ENCODE measurements at regions not wholly inside any gene's neighbourhood (a gene's known extent, or its start where the extent isn't known, plus 50 kb on each side); places are given as distances from the start of the nearest gene placed in this dataset.

- Histone ChIP-seq H3K4me2 (ENCODE audit: low read depth, low read length, poor library complexity, severe bottlenecking) (no peak overlapping the region), H3K79me2 (ENCODE audit: insufficient read depth, low read length) (no peaks in the 10 kb centered on the region), H2AFZ (ENCODE audit: low read length) (no peak overlapping the region), H4K20me1 (ENCODE audit: insufficient read depth, low read length, poor library complexity, severe bottlenecking) (no peaks in the 10 kb centered on the region), H3F3A (ENCODE audit: low read depth) (peaks cover 12% of the 10 kb centered on the region; the same call in 1 of the 2 replicates), H3K36me3 (ENCODE audit: insufficient read depth, low read length) (no peaks in the 10 kb centered on the region), H3K27me3 (ENCODE audit: insufficient read depth, low read length, poor library complexity, severe bottlenecking) (no peaks in the 10 kb centered on the region), H3K4me3 (ENCODE audit: low read length, poor library complexity, severe bottlenecking) (no peak overlapping the region), H3K9me3 (ENCODE audit: insufficient read depth, low read depth, low read length) (no peaks in the 10 kb centered on the region), H3K4me1 (ENCODE audit: insufficient read depth, low read length, poor library complexity, severe bottlenecking) (peaks cover 45% of the 10 kb centered on the region), H3K9me2 (replicated peaks; ENCODE audit: low read depth, low read length) (no peaks in the 10 kb centered on the region), H3K9ac (ENCODE audit: low read depth, low read length, poor library complexity, severe bottlenecking) (no peak overlapping the region)
- TF ChIP-seq CTCF (conservative IDR thresholded peaks at IDR 0.05; ENCODE audit: low read length), result no peak
- no peak for TF ChIP-seq EZH2phosphoT487 (IDR thresholded peaks at IDR 0.05; ENCODE audit: borderline replicate concordance)
These were observed 84.2 kb upstream of the DPH5 start for GRCh38 chr1:101109791-101110190.

GRCh38 chr1:101108111-101108500, 82.5 kb upstream of the DPH5 start:
- Histone ChIP-seq H3K4me1 (ENCODE audit: insufficient read depth, low read length, poor library complexity, severe bottlenecking) (peaks cover 45% of the 10 kb centered on the region), H3K79me2 (ENCODE audit: insufficient read depth, low read length) (no peaks in the 10 kb centered on the region), H3K9me3 (ENCODE audit: insufficient read depth, low read depth, low read length) (no peaks in the 10 kb centered on the region), H2AFZ (ENCODE audit: low read length) (no peak overlapping the region; the same call in 1 of the 2 replicates), H3K36me3 (ENCODE audit: insufficient read depth, low read length) (no peaks in the 10 kb centered on the region), H3K9ac (ENCODE audit: low read depth, low read length, poor library complexity, severe bottlenecking) (no peak overlapping the region), H4K20me1 (ENCODE audit: insufficient read depth, low read length, poor library complexity, severe bottlenecking) (no peaks in the 10 kb centered on the region), H3K27me3 (ENCODE audit: insufficient read depth, low read length, poor library complexity, severe bottlenecking) (no peaks in the 10 kb centered on the region), H3K4me3 (ENCODE audit: low read length, poor library complexity, severe bottlenecking) (no peak overlapping the region), H3K4me2 (ENCODE audit: low read depth, low read length, poor library complexity, severe bottlenecking) (peak overlapping the region; percentile 52), H3F3A (ENCODE audit: low read depth) (peaks cover 12% of the 10 kb centered on the region; the same call in 1 of the 2 replicates), H3K9me2 (replicated peaks; ENCODE audit: low read depth, low read length) (no peaks in the 10 kb centered on the region)
- TF ChIP-seq CTCF (conservative IDR thresholded peaks at IDR 0.05; ENCODE audit: low read length) (no peak), EZH2phosphoT487 (IDR thresholded peaks at IDR 0.05; ENCODE audit: borderline replicate concordance) (no peak)

GRCh38 chr1:101107496-101108110, 82.0 kb upstream of the DPH5 start:
- Histone ChIP-seq H3F3A (ENCODE audit: low read depth) (peaks cover 10% of the 10 kb centered on the region; the same call in 1 of the 2 replicates), H3K79me2 (ENCODE audit: insufficient read depth, low read length) (no peaks in the 10 kb centered on the region), H3K9ac (ENCODE audit: low read depth, low read length, poor library complexity, severe bottlenecking) (no peak overlapping the region), H3K4me2 (ENCODE audit: low read depth, low read length, poor library complexity, severe bottlenecking) (peak overlapping the region; percentile 52), H3K9me2 (replicated peaks; ENCODE audit: low read depth, low read length) (no peaks in the 10 kb centered on the region), H4K20me1 (ENCODE audit: insufficient read depth, low read length, poor library complexity, severe bottlenecking) (no peaks in the 10 kb centered on the region), H3K4me1 (ENCODE audit: insufficient read depth, low read length, poor library complexity, severe bottlenecking) (peaks cover 44% of the 10 kb centered on the region), H3K36me3 (ENCODE audit: insufficient read depth, low read length) (no peaks in the 10 kb centered on the region), H3K27me3 (ENCODE audit: insufficient read depth, low read length, poor library complexity, severe bottlenecking) (no peaks in the 10 kb centered on the region), H3K4me3 (ENCODE audit: low read length, poor library complexity, severe bottlenecking) (no peak overlapping the region), H2AFZ (ENCODE audit: low read length) (no peak overlapping the region; the same call in 1 of the 2 replicates), H3K9me3 (ENCODE audit: insufficient read depth, low read depth, low read length) (no peaks in the 10 kb centered on the region)
- TF ChIP-seq EZH2phosphoT487 (IDR thresholded peaks at IDR 0.05; ENCODE audit: borderline replicate concordance) (no peak), CTCF (conservative IDR thresholded peaks at IDR 0.05; ENCODE audit: low read length) (no peak)
